ENCODE measurements at regions not wholly inside any gene's neighbourhood (a gene's known extent, or its start where the extent isn't known, plus 50 kb on each side); places are given as distances from the start of the nearest gene placed in this dataset.

GRCh38 chr2:239583171-239583878 lies 182.5 kb upstream of the HDAC4 start:
- DNase-seq (ENCODE audit: low read depth), result no peak
- no peak overlapping the region for H3K4me3 ChIP-seq (ENCODE audit: low read length)
- TF ChIP-seq, protein P1, sequence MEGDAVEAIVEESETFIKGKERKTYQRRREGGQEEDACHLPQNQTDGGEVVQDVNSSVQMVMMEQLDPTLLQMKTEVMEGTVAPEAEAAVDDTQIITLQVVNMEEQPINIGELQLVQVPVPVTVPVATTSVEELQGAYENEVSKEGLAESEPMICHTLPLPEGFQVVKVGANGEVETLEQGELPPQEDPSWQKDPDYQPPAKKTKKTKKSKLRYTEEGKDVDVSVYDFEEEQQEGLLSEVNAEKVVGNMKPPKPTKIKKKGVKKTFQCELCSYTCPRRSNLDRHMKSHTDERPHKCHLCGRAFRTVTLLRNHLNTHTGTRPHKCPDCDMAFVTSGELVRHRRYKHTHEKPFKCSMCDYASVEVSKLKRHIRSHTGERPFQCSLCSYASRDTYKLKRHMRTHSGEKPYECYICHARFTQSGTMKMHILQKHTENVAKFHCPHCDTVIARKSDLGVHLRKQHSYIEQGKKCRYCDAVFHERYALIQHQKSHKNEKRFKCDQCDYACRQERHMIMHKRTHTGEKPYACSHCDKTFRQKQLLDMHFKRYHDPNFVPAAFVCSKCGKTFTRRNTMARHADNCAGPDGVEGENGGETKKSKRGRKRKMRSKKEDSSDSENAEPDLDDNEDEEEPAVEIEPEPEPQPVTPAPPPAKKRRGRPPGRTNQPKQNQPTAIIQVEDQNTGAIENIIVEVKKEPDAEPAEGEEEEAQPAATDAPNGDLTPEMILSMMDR (conservative IDR thresholded peaks at IDR 0.05; ENCODE audit: low read length), result no peak

DNA sequence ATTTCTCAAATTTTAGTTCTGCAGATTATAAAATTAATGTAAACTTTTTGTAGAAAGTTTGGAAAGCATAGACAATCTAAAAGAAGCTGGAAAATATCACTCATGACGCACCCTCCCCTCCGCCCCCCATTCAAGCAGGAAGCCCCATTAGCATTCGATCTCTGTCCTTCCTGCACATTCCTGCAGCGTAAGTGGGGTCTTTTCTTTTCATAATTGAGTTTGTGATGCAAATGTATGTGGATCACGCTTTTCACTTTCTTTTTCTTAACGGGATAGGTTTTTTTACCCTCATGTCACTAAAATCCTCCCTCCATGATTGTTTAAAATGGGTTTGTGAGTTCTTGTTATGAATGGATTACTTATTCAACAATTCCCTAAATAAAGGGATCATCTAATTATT lies 181.7 kb upstream of the HDAC4 start:
- TF ChIP-seq, protein P1 (conservative IDR thresholded peaks at IDR 0.05; ENCODE audit: low read length), result no peak
- H3K4me3 ChIP-seq (ENCODE audit: low read length), result no peak overlapping the region
- no peak for DNase-seq (ENCODE audit: low read depth)

DNA sequence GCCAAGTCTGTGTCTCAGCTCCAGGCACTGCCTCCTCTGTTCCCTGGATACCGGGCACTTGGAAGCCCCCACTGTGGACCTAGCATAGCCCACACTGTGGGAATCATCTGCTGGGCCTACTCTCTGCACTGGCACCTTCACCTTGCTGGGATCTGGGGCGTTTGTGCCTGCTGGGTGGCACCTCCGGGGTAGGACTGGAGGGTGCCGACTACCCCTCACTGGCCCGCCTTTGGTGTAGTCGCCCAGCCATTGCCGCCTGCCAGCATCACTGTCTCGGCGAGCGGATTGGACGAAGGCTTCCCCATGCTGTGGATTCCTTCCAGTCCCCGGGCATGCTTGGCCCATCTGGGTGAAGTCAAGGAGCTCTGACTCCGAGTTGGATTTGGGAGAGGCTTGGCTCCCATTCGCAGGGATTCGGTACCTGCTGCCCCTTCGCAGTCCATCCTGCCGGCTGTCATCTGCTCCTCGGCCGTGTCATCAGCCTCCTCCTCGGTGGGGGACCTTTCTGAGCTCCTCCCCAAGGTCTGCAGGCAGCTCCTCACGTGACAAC lies 180.6 kb upstream of the HDAC4 start:
- H3K4me3 ChIP-seq (ENCODE audit: low read length), result no peak overlapping the region
- TF ChIP-seq, protein P1 (conservative IDR thresholded peaks at IDR 0.05; ENCODE audit: low read length), result no peak
- DNase-seq (ENCODE audit: low read depth), result no peak

GRCh38 chr2:239580199-239580527 lies 179.3 kb upstream of the HDAC4 start:
- H3K4me3 ChIP-seq (ENCODE audit: low read length), result no peak overlapping the region
- TF ChIP-seq, protein P1 (conservative IDR thresholded peaks at IDR 0.05; ENCODE audit: low read length), result no peak
- DNase-seq (ENCODE audit: low read depth), result no peak

- no peak overlapping the region for H3K4me3 ChIP-seq (ENCODE audit: low read length)
- no peak for DNase-seq (ENCODE audit: low read depth)
- TF ChIP-seq, protein P1 (conservative IDR thresholded peaks at IDR 0.05; ENCODE audit: low read length), result no peak
Observed at GRCh38 chr2:239579524-239580198, 178.8 kb upstream of the HDAC4 start.

DNA sequence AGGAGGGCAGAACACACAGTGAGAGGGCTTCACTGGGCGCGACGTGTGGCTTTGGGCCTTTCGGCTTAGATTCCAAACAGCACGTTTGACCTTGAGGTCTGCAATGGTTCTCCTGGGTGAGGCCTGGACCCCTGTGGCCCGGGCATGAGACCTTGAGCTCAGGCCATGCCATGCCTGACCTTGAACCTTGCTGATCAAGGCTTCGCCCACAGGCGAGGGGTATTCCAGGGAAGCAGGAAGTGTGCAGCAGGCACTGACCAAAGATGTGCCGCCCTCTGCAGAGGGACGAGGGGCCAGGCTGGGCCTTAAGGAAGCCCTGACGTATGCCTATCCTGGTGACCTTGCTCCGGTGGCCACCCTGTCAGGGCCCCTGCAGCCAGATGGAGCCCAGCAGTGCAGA lies 178.3 kb upstream of the HDAC4 start:
- TF ChIP-seq, protein P1 (conservative IDR thresholded peaks at IDR 0.05; ENCODE audit: low read length), result no peak
- DNase-seq (ENCODE audit: low read depth), result no peak
- no peak overlapping the region for H3K4me3 ChIP-seq (ENCODE audit: low read length)

DNA sequence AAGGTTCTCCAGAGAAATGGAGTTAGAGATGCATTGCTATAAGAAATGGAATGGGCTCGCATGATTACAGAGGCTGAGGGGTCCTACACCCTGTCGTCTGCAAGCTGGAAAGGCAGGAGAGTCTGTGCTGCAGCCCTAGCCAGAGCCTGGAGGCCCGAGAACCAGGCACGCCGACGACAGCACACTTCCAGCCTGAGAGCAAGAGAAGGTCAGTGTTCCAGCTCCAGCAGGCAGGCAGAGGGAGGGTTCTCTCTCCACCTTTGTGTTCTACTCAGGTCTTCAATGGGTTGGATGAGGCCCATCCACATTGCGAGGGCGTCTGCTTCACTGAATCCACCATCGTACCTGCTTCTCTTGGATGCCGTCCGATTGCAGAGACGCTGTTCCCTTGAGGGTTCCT lies 177.6 kb upstream of the HDAC4 start:
- TF ChIP-seq, protein P1 (conservative IDR thresholded peaks at IDR 0.05; ENCODE audit: low read length), result no peak
- H3K4me3 ChIP-seq (ENCODE audit: low read length), result no peak overlapping the region
- no peak for DNase-seq (ENCODE audit: low read depth)
